Glomerular endothelial cell (primary cell): ENCODE measurements at regions not wholly inside any gene's neighbourhood (a gene's known extent, or its start where the extent isn't known, plus 50 kb on each side); places are given as distances from the start of the nearest gene placed in this dataset.
"Not testable (repeated sequence)": the region's sequence is repeated elsewhere in the genome, so short reads cannot be mapped to it uniquely, and the experiment has no call there.

ENCODE experiments used
- DNase-seq: peaks from one replicate; pipeline ENCODE4 v3.0.0-alpha.2; 2011; ENCODE audit warnings: low read depth, low spot score; ENCODE audit errors: extremely low read depth

DNA sequence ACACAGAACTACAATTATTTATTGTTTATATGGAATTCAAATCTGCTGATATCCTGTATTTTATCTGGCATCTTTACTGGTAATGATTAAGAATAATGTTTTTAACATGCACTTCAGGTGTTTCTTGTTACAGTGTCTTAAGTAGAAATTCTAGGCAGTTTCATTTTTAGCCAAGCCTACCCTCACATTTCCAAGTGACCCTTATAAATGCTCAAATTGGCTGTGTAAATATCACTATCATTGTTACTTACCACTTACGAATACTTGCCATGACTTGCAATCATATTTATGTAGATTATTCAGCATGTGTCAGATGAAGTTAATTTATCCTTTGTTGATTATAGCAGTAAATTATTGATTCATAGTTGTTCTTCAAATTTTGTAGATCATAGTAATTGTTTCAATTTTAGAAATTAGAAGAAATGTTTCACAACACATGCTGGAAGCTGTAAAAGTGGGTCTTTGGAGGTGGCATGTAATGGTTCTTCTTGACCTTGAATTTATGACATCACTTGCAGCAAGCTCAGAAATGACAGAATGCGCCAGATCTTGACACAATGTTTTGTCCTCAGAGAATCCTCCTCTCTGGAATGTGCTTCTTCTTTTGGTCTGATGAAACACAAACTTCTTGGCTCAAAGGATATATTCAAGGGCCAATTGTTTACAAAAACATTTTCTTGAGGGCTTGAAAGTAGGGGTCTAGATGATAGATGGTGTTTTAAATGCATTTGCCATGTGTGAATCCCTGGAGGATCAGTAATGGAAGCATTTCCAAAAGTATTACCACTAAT, 471.8 kb downstream of the COL12A1 start:
- no peak for DNase-seq

DNA sequence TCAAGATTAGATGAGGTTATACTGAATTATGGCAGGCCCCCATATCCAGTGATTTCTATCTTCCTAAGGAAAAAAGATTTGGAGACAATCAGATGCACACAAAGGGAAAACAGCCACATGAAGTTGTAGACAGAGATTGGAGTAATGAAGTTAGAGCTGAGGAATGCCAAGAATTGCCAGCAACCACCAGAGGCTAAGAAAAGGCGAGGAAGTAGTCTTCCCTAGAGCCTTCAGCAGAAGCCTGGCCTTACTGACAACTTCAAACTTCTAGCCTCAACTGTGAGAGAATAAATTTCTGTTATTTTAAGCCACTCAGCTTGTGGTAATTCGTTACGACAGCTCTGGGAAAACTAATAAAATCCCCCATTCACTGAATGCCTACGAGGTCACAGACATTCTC, 473.9 kb downstream of the COL12A1 start:
- DNase-seq = no peak

DNA sequence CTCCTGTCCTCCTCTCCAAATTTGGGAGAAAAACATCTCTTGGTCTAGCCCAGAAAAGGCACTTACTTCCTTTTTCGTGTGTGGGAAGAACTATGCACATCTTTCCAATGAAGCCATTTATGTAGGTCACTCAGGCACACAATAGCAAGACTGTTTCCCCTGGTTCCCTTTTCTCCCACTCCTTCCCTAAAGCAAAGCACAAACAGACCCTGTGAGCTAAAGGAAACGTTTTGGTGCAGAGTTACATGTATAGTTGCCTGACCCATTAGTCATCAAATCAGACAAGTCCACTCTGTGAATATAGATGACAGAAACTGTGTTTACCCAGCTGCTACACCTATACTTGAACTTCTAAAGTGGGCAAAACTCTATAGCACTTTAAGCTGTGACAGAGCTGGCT, 474.6 kb downstream of the COL12A1 start:
- no peak for DNase-seq

DNA sequence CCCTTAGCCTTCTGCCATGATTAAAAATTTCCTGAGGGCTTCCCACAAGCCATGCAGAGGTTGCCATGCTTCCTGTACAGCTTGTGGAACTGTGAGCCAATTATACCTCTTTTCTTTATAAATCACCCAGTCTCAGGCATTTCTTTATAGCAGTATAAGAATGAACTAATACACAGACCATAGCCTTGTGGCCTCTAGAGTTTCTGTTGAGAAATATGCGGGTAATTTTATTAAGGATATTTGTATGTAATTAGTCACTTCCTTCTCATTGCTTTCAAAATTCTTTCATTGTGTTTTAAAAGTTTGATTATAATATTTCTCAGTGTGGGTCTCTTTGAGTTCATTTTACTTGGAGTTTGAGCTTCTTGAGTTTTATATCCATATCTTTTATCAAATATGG, 484.9 kb downstream of the COL12A1 start:
- DNase-seq = peak; percentile 4

DNA sequence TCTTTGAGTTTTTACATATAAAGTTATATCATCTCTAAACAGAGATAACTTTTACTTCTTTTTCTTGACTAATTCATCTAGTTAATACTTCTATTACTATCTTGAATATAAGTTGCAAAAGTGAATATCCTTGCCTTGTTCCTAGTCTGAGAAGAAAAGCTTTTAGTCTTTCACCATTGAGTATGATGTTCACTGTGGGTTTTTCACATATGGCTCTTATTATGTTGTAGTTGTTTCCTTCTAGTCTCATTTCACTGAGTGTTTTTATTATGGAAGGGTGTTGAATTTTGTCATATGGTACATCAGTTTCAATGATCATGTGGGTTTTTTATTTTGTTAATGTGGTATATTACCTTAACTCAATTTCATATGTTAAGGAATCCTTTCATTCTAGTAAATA, 488.3 kb downstream of the COL12A1 start:
- no peak for DNase-seq

DNA sequence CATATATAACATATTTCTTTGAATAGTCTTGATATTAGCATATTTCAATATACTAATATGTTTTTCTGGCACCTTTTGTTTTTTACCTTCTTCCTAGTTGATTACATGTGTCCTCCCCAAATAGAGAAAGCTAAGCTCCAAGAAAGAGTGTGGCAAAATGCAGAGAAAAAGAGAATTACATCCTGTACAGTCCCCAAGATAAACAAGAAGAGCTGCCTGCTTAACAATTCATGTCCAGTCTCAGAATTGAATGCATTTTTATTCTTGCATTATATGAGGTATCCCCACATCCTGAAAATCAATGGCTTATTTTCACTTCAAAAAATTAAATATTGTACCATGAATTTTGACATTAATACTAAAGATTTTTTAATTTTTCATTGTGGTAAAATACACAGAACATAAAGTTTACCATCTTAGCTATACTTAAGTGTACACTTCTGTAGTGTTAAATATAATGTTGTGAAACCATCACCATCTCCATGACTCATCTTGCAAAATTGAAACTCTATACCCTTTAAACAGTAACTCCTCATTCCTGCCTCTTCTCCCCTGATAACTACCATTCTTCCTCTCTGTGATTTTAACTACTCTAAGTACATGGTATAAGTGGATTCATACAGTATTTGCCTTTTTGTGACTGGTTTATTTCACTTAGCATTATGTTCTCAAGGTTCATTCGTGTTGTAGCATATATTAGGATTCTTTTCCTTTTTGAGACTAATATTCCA, 490.3 kb downstream of the COL12A1 start:
- DNase-seq = no peak

DNA sequence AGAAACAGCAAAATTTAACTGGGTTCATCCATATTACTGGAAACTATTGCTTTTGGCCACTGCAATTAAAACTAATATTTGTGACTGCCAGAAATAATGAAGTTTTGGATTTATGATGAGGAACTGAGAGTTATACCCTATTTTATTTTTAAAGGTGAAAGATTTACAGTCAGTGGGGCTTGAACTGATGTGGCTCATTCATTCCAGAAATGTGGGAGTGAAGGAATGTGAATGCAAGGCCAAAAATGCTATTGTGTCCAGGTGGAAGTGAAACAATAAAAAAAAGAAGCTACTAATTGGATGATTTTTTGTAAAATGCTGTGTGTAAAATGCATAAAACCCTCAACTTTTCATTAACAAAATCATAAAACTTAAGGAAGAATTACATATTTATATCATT, 491.9 kb downstream of the COL12A1 start:
- DNase-seq = no peak

DNA sequence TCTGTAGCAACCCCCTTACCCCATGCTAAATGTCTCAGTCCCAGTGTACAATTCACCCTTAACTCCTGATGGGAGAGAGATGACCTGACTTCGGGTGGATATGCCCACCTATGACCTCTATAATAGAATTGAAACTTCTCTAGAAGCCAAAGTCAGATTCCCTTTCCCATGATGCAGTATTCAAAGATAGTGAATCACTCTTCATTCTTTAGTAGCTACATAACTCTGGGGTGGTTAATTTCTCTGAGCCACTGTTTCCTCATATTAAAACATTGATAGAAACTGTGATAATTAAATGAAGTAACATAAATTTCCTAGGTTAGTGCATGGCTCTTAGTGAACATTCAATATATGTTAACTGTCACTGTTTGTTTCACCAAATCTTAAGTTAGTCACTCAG, 500.4 kb downstream of the COL12A1 start:
- DNase-seq = no peak

DNA sequence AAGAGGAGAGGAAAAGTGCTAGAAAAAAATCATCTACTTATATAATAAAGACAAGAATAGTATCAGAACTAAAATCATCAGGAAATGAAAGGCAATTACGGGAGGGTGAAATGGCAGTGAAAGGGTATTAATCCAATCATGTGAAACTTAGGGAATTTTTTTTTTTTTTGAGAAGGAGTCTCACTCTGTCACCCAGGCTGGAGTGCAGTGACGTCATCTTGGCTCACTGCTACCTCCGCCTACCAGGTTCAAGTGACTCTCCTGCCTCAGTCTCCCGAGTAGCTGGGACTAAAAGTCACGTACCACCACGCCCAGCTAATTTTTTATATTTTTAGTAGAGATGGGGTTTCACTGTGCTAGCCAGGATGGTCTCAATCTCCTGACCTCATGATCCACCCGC, 501.3 kb downstream of the COL12A1 start:
- DNase-seq = not testable (repeated sequence)

DNA sequence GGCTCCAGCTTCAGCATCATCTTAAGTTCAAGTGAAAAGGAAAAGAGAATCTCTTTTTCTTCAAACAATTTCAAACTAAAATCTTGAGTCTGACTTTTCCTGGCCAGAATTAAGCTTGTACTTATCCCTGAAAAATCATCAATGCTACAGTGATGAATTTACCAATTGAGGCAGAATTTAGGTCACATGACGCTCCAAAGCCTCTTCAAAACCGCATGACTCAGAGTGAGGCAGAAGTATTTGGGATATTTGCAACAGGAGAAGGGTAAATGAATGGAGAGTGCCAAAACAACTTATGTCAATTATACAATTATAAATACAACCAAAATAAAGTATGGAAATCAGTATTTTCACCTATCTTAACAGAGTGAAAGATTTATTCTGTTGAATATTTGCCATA, 515.5 kb downstream of the COL12A1 start:
- no peak for DNase-seq

DNA sequence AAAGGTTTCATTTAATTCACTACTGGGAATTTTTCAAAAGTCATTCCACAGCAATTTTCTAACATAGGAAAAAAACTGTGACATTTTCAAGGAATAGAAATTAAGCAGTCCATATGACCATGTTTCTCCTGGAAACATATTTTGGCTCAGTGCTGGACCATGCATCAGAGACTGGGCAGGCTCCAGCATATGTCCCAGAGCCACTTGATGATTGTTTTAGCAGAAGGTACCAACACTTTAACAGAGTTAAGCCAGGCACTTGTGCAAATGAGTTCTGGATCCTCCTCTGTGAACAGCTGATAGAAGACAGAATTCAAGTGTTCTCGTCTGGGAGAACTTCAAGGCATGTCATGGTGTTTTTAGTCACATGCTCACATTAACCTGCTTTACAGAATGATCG, 516.3 kb downstream of the COL12A1 start:
- no peak for DNase-seq

DNA sequence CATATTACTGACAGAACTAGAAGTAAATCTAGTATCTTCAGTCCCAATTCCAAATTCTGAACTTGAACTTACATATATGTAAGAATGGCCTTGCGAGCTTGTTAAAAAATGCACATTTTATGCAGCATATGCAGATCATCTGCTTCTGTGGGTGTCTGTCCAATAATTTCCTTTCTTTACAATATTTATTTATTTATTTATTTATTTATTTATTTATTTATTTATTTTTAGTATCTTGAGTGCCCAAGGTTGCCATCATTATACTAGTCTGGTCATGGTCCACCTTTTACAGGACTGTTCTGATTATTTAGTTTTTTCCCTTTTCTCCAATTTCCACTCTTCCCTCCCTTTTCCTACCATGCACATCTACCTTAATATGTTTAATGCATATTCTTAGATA, 528.4 kb downstream of the COL12A1 start:
- no peak for DNase-seq

DNA sequence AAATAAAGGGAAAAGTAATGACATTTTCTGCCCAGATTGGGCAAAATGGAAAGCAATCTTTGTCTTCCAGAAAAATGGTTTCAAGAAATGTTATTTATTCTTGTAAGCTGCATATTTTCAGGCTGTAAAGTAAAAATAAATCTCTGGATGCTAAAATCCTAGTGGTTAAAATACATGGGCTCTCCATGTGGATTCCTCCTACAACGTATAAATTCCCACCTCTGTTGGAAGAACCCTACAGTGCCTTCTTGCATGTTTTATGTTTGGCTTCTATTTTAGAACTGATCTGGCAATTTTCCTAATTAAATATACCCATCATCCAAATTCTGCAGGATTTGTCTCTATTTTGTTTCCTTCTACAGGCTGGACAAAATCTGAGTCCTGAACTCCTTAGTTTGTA, 528.9 kb downstream of the COL12A1 start:
- no peak for DNase-seq

DNA sequence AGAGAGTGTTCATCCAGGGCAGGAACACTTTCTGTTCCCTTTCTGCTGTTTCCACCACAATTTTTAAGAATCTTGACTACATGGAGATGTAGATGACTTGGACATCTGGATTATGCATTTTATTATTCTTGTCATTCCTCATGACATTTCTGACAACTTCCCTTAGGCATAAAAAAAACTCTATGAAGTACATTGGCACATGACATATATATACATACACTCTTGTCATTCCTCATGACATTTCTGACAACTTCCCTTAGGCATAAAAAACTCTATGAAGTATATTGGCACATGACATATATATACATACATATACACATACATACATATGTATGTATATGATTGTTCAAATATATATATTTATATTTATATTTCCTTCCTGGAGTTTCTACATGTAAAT, 531.5 kb downstream of the COL12A1 start:
- no peak for DNase-seq

DNA sequence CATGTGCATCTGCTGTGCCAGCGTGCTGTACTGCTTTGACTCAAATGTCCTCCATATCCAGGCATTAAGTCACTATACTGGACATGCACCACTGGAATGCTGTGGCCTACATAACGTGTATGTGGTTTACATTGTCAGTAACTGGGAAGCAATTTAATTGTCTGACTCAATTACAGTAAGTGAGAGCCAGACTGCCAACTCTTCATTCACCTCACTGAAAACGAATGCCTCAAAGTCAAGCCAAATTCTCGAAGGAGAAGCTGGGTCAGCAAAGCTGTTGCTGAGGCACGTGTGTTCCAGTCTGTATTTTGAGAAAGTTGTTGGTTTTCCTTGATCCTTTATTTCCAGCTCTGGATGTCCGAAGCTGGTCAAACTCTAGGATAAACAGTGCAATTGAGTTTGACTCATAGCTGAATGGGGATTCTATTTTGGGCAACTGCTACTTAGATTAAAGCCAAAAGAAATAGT, 534.3 kb downstream of the COL12A1 start:
- DNase-seq = no peak

DNA sequence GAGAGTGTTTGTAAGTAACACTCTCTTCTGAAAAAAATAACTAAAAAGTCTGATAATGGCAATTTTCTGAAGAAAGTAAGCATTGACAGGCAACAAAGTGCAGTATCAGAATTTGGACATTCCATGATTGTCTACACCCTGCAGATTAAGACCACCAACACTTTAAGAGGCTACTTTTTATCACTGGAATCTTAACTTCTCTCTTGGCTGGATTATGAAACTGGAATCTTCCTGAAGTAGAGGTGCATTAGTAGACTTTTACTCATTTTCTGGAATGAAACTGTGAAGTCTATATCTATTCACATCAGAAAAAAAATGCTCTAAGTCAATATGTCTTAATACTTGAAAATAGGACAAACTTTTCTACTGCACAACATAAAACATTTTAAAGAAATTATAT, 547.5 kb downstream of the COL12A1 start:
- no peak for DNase-seq

DNA sequence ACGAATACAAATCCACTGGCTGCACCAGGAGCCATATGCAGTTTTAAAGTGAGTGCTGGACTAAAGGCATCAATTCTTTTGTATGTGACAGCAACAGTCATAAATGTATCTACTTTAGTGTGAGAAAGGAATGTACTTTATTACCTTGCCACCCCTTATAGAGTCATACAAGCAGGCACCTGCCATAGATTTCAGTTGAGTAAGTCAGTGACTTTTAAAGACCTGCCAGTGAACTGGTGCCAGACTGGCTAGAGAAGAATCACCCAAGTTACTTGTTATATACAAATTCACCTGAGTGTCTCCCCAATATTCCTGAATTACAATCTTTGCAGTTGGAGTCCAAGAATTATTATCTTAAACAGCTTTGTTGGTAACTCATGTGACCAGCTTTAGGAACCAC, 547.9 kb downstream of the COL12A1 start:
- no peak for DNase-seq

DNA sequence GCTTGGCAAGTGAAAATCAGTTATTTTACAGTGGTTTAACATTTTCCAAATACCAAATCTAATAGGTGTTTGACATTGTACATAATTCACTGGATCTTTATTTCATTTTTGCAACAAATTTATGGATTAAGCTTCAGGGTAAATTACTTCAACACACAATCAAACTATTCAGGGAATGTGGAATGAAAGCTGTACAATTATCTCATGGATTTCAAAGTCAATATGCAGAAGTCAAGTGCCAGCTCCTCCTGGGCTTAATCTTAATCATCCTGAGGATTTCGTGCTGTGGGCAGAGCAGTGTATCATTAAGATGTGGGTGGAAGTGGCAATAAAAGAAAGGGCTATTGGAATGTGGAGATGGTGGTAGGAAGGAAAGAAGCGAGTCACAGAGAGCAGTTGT, 548.8 kb downstream of the COL12A1 start:
- no peak for DNase-seq

DNA sequence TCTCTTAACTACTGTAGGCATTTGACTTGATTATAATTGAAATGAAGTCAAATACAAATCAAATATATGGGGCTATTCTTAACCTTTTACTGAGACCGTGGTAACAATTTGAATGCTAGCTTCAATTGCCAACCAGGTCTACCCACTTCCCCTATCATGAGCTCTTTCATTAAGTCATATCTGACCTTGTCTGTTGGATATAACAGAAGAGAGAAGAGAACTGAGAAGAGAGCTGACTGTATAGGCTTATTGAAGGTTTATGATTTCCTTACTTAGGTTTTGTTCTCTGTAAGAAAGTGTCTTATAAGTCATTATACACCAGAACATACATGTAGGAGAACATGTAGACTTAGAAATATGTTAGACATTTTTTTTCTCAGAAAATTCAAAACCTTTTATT, 549.4 kb downstream of the COL12A1 start:
- DNase-seq = no peak

DNA sequence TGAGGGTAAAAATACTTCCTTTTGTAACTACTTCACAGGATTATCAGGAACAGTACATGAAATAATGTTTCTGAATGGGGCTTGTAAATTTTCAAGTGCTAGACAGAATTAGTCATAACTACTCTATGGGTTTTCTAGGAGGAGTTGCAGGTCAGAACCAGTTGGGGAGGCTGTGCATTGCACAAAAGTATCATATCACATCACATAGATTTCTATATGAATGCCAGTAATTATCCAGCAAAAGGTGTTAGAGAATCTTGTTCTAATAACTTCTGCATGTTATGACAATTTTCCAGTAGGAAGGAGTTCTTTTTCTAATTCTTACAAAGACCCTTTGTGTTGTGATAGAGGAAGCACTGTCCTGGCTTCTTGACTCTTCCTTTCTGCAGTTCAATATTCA, 551.6 kb downstream of the COL12A1 start:
- no peak for DNase-seq

DNA sequence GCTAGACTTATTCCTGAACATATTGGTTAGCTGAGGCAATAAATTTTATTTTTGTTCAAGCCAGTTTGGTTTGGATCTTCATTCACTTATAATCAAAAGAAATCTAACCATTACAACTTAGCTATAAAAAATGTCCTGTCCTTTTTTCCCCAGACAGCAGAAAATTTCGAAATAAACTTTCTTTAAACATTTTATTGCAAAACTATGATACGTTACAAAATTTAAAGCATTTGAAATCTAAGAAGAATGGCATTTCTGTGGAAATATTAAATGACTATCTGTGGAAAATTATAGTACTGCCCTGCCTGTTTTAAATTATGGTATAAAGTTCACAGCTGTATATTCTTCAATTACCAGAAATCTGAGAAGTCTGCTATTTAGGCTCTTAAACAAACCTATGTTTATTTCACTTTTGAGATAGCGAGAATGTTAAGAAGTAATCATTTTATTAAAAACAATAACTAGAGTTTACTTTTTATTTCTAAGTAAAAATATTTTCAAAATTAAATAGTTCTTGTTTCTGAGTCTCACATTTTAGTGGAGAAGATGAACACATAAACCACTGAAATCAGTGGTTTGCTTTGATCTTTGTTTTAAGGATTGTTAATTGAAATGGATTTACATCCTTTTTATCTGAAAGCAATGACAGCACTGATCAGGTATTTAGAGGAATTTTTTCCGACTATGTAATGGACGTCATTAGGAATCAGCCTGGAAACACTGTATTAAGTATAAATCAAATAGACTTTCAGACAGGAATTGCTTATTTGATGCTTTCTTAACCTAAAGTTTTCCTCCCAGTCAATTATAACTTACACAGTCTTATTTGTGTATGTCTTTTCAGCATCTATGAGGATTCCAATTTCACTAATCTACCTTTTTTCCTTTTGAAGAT, 553.7 kb downstream of the COL12A1 start:
- DNase-seq = no peak
